ENCODE measurements at regions not wholly inside any gene's neighbourhood (a gene's known extent, or its start where the extent isn't known, plus 50 kb on each side); places are given as distances from the start of the nearest gene placed in this dataset.

DNA sequence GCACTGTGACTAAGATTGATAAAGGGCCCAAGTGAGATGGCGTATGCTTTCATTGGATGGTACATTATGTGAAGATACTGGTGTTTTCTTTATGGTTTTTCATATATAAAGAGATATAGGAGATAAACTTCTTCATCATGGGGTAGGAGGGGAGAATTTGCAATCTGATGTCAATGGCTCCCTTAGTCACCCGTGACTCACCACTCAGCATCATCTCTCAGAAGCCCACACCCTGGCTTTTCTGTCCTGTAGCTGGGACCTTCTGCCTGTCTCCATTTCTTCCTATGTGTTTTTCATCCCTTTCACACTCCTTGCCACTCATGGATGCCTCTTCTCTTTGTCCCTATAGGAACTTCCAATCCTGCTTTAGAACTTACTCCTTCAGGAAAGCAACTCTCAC is 114.3 kb upstream of the SEMA6D start:
- DNase-seq (ENCODE audit: low read depth) = peak; percentile 3
- H3K4me3 ChIP-seq (ENCODE audit: low read depth, low read length) = no peak overlapping the region
- TF ChIP-seq, protein P1, sequence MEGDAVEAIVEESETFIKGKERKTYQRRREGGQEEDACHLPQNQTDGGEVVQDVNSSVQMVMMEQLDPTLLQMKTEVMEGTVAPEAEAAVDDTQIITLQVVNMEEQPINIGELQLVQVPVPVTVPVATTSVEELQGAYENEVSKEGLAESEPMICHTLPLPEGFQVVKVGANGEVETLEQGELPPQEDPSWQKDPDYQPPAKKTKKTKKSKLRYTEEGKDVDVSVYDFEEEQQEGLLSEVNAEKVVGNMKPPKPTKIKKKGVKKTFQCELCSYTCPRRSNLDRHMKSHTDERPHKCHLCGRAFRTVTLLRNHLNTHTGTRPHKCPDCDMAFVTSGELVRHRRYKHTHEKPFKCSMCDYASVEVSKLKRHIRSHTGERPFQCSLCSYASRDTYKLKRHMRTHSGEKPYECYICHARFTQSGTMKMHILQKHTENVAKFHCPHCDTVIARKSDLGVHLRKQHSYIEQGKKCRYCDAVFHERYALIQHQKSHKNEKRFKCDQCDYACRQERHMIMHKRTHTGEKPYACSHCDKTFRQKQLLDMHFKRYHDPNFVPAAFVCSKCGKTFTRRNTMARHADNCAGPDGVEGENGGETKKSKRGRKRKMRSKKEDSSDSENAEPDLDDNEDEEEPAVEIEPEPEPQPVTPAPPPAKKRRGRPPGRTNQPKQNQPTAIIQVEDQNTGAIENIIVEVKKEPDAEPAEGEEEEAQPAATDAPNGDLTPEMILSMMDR (IDR thresholded peaks at IDR 0.05; ENCODE audit: insufficient read depth, low read length) = no peak

GRCh38 chr15:47607695-47608094 is 109.6 kb upstream of the SEMA6D start:
- peak; percentile 75 for DNase-seq (ENCODE audit: low read depth)
- H3K4me3 ChIP-seq (ENCODE audit: low read depth, low read length) = no peak overlapping the region
- TF ChIP-seq, protein P1 (IDR thresholded peaks at IDR 0.05; ENCODE audit: insufficient read depth, low read length) = no peak

GRCh38 chr15:47609693-47610092 is 107.6 kb upstream of the SEMA6D start:
- H3K4me3 ChIP-seq (ENCODE audit: low read depth, low read length) = no peak overlapping the region
- DNase-seq (ENCODE audit: low read depth) = no peak
- TF ChIP-seq, protein P1 (IDR thresholded peaks at IDR 0.05; ENCODE audit: insufficient read depth, low read length) = no peak

DNA sequence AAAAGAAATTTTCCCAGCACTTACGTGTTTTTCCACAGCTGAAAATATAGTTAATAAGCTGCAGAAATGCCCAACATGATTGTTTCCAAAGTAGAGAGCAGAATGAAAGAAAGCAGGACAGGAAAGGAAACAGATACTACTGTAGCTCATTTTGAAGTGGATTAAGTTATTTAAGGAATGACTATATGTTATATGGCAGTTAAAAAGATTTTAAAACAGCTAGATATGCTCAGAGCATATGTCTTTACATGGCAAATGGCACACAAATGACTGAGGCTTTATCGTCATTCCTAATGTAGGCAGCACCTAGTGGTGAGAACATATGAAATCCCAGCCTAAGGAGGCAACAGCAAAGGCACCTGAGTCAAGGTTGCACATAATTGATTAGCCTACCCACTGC is 106.6 kb upstream of the SEMA6D start:
- TF ChIP-seq, protein P1 (IDR thresholded peaks at IDR 0.05; ENCODE audit: insufficient read depth, low read length) = no peak
- DNase-seq (ENCODE audit: low read depth) = no peak
- no peak overlapping the region for H3K4me3 ChIP-seq (ENCODE audit: low read depth, low read length)

- TF ChIP-seq, protein P1 (IDR thresholded peaks at IDR 0.05; ENCODE audit: insufficient read depth, low read length) = no peak
- no peak for DNase-seq (ENCODE audit: low read depth)
- H3K4me3 ChIP-seq (ENCODE audit: low read depth, low read length) = no peak overlapping the region
Measured at GRCh38 chr15:47614360-47615011, 102.8 kb upstream of the SEMA6D start.

DNA sequence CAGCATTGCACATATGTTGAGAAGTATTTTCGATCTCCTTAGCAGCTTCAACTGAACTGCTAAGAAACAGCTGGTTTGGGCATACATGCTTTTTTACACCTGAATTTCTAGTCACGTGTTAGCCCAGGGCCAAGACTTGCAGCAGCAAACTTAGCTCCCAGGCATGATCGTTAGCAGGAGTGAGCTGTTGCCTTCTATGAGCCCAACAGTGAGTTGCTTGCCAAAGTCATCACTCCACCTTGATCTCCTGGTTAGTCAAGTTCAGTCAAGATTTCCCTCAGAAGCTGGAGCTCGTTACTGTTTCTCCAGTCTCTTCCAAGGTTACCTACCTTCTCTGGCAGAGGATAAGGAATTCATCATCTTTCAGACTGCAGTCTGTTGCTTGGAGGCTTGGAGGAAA is 100.4 kb upstream of the SEMA6D start:
- no peak overlapping the region for H3K4me3 ChIP-seq (ENCODE audit: low read depth, low read length)
- TF ChIP-seq, protein P1 (IDR thresholded peaks at IDR 0.05; ENCODE audit: insufficient read depth, low read length) = no peak
- DNase-seq (ENCODE audit: low read depth) = no peak

GRCh38 chr15:47618241-47618640 is 99.1 kb upstream of the SEMA6D start:
- DNase-seq (ENCODE audit: low read depth) = no peak
- H3K4me3 ChIP-seq (ENCODE audit: low read depth, low read length) = no peak overlapping the region
- TF ChIP-seq, protein P1 (IDR thresholded peaks at IDR 0.05; ENCODE audit: insufficient read depth, low read length) = no peak

Measured in fibroblast of the aortic adventitia (primary cell).